HL-60 (cell line): ENCODE measurements at regions not wholly inside any gene's neighbourhood (a gene's known extent, or its start where the extent isn't known, plus 50 kb on each side); places are given as distances from the start of the nearest gene placed in this dataset.

Experiments
- DNase-seq, 2 experiments: peaks; one replicate each; pipeline ENCODE4 v3.0.0-alpha.2; 2010 to 2020; ENCODE audit warnings: low read depth in 1 of 2, low spot score in 1 of 2
- H3K27ac ChIP-seq: fragments of 250-450 bp; sonication (Bioruptor Pico); replicated peaks from 2 replicates; pipeline ENCODE4 v1.5.1; 2020; ENCODE audit warnings: mild to moderate bottlenecking, moderate library complexity
- H3K27me3 ChIP-seq: fragments of 250-450 bp; sonication (Bioruptor Pico); 2 replicates; pipeline ENCODE4 v1.5.1; 2021; ENCODE audit warnings: mild to moderate bottlenecking, moderate library complexity; ENCODE audit not compliant: insufficient read depth, poor library complexity, severe bottlenecking
- H3K4me3 ChIP-seq: replicated peaks from 2 replicates; pipeline ENCODE4 v1.5.1; 2011; ENCODE audit warnings: mild to moderate bottlenecking, control low read depth, low read length; ENCODE audit not compliant: insufficient read depth
- GABPA ChIP-seq: IDR thresholded peaks from 2 replicates; pipeline ENCODE4 v1.6.1; 2012; ENCODE audit warnings: low read depth
- POLR2AphosphoS5 ChIP-seq: IDR thresholded peaks from 2 replicates; pipeline ENCODE4 v1.6.1; 2012; ENCODE audit warnings: low read depth
- SPI1 ChIP-seq: IDR thresholded peaks from 2 replicates; pipeline ENCODE4 v1.6.1; 2012; ENCODE audit warnings: low read depth, mild to moderate bottlenecking, borderline replicate concordance
- TF ChIP-seq, protein P1 (sequence below): IDR thresholded peaks from one replicate; pipeline ENCODE4 v1.5.1; 2011; ENCODE audit warnings: low read length, control low read depth, inconsistent platforms; ENCODE audit not compliant: insufficient read depth
- TF ChIP-seq, protein P2 (sequence below): IDR thresholded peaks from 2 replicates; pipeline ENCODE4 v1.6.1; 2012; ENCODE audit warnings: low read depth; ENCODE audit not compliant: insufficient replicate concordance

DNA sequence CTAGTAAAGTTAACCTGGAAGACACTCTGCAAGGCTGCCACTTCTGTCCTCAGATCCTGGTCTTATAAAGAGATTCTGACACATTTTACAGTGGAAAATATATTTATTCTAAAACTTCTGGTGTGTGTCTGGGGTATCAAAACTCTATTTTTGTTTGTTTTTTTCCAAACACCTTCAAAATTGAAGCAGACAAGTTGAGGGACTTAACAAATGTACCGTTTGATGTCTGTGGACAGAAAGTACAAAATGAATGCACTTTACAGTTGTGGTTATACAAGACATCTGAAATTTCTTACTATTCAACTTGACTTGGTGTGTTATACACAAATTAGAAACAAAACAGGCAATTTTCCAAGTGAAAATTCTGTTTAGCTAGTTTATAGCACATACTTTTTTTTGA, 823.2 kb upstream of the SALL3 start:
- no peak overlapping the region for H3K27ac ChIP-seq
- TF ChIP-seq, protein P1, sequence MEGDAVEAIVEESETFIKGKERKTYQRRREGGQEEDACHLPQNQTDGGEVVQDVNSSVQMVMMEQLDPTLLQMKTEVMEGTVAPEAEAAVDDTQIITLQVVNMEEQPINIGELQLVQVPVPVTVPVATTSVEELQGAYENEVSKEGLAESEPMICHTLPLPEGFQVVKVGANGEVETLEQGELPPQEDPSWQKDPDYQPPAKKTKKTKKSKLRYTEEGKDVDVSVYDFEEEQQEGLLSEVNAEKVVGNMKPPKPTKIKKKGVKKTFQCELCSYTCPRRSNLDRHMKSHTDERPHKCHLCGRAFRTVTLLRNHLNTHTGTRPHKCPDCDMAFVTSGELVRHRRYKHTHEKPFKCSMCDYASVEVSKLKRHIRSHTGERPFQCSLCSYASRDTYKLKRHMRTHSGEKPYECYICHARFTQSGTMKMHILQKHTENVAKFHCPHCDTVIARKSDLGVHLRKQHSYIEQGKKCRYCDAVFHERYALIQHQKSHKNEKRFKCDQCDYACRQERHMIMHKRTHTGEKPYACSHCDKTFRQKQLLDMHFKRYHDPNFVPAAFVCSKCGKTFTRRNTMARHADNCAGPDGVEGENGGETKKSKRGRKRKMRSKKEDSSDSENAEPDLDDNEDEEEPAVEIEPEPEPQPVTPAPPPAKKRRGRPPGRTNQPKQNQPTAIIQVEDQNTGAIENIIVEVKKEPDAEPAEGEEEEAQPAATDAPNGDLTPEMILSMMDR = no peak
- TF ChIP-seq SPI1 (no peak), POLR2AphosphoS5 (no peak), GABPA (no peak)
- TF ChIP-seq, protein P2, sequence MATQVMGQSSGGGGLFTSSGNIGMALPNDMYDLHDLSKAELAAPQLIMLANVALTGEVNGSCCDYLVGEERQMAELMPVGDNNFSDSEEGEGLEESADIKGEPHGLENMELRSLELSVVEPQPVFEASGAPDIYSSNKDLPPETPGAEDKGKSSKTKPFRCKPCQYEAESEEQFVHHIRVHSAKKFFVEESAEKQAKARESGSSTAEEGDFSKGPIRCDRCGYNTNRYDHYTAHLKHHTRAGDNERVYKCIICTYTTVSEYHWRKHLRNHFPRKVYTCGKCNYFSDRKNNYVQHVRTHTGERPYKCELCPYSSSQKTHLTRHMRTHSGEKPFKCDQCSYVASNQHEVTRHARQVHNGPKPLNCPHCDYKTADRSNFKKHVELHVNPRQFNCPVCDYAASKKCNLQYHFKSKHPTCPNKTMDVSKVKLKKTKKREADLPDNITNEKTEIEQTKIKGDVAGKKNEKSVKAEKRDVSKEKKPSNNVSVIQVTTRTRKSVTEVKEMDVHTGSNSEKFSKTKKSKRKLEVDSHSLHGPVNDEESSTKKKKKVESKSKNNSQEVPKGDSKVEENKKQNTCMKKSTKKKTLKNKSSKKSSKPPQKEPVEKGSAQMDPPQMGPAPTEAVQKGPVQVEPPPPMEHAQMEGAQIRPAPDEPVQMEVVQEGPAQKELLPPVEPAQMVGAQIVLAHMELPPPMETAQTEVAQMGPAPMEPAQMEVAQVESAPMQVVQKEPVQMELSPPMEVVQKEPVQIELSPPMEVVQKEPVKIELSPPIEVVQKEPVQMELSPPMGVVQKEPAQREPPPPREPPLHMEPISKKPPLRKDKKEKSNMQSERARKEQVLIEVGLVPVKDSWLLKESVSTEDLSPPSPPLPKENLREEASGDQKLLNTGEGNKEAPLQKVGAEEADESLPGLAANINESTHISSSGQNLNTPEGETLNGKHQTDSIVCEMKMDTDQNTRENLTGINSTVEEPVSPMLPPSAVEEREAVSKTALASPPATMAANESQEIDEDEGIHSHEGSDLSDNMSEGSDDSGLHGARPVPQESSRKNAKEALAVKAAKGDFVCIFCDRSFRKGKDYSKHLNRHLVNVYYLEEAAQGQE = no peak

DNA sequence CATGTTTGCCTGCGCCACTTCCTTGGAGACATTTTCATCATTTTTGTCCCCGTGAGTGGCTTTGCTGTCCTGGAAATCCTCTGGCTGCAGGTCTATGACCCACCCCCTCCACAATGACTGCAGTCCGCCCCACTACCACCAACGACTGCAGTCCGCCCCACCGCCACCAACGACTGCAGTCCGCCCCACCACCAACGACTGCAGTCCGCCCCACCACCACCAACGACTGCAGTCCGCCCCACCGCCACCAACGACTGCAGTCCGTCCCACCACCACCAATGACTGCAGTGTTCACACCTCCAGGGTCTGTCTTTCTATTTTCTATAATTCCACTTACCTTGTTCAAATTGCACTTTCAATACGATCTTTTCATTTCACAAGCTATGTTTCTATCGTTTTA, 820.7 kb upstream of the SALL3 start:
- no peak overlapping the region for H3K4me3 ChIP-seq
- no peak for TF ChIP-seq SPI1
- no peak for TF ChIP-seq GABPA
- TF ChIP-seq, protein P2 = no peak
- TF ChIP-seq, protein P1 = no peak
- no peak for TF ChIP-seq POLR2AphosphoS5
- no peak for DNase-seq
- no peak overlapping the region for H3K27ac ChIP-seq
- no peaks in the 10 kb centered on the region for H3K27me3 ChIP-seq

More for the DNA sequence above, 823.2 kb upstream of the SALL3 start:
- Histone ChIP-seq H3K27me3 (no peaks in the 10 kb centered on the region), H3K4me3 (no peak overlapping the region)
- no peak for DNase-seq

DNA sequence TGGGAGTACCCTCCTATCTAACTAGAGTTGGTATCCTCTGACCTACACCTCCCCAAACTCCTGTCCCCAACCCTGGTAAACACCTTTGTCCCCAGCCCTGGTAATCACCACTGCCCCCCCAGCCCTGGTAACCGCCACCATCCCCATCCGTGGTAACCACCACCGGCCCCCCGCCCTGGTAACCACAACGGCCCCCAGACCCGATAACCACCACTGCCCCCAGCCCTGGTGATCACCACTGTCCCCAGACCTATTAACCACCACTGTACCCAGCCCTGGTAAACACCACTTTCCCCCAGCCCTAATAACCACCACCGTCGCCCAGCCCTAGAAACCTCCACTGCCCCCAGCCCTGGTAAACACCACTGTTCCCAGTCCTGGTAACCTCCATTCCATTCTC, 820.2 kb upstream of the SALL3 start:
- no peaks in the 10 kb centered on the region for H3K27me3 ChIP-seq
- H3K27ac ChIP-seq = no peak overlapping the region
- no peak overlapping the region for H3K4me3 ChIP-seq
- TF ChIP-seq POLR2AphosphoS5 (no peak), GABPA (no peak), SPI1 (no peak)
- TF ChIP-seq, protein P2 = no peak
- TF ChIP-seq, protein P1 = no peak
- DNase-seq = no peak
